IMR-90 (cell line): ENCODE measurements at regions not wholly inside any gene's neighbourhood (a gene's known extent, or its start where the extent isn't known, plus 50 kb on each side); places are given as distances from the start of the nearest gene placed in this dataset.

Experiments
- ATAC-seq: fragments of 200-7000 bp; cut with Tn5 transposase; 2 replicates; pipeline ENCODE4 v1.9.1; 2020; ENCODE audit warnings: low read depth, mild to moderate bottlenecking, moderate library complexity
- BruUV-seq: library from RNA; stranded (reverse); fragments of 400-500 nt; replicated peaks from 2 replicates; lab custom pipeline; 2021; lab: Mats Ljungman, UMichigan
- CTCF ChIA-PET: fragments of 300-600 bp; formaldehyde crosslinking; extraction: SDS; loops from one replicate; lab custom pipeline; 2021; ENCODE audit warnings: antibody characterized with exemption; lab: Yijun Ruan, JAX
- POLR2A ChIA-PET: fragments of 300-600 bp; sonication (Branson Sonifier 250); formaldehyde crosslinking; loops from one replicate; lab custom pipeline; 2022; ENCODE audit warnings: antibody characterized with exemption; ENCODE audit not compliant: unreplicated experiment; lab: Charles Lee
- DNase-seq: peaks from one replicate; pipeline ENCODE4 v3.0.0; 2013
- H2AFZ ChIP-seq: replicated peaks from 2 replicates; pipeline ENCODE3; 2013; ENCODE audit warnings: low read length, mild to moderate bottlenecking; ENCODE audit not compliant: poor library complexity
- H2AK5ac ChIP-seq: 2 replicates; pipeline ENCODE4 v1.6.1; 2013; ENCODE audit warnings: low read depth, low read length, inconsistent platforms
- H2AK9ac ChIP-seq: replicated peaks from 2 replicates; pipeline ENCODE3; 2013; ENCODE audit warnings: mild to moderate bottlenecking, low read depth, low read length, moderate library complexity; ENCODE audit not compliant: poor library complexity
- H2BK120ac ChIP-seq: 2 replicates; pipeline ENCODE4 v1.6.1; 2013; ENCODE audit warnings: low read depth, low read length, inconsistent platforms
- H2BK15ac ChIP-seq: 3 replicates; pipeline ENCODE4 v1.6.1; 2013; ENCODE audit warnings: low read depth, low read length, inconsistent platforms
- H2BK20ac ChIP-seq: 2 replicates; pipeline ENCODE4 v1.6.1; 2013; ENCODE audit warnings: low read depth, mild to moderate bottlenecking, inconsistent platforms, low read length, moderate library complexity
- H2BK5ac ChIP-seq: 2 replicates; pipeline ENCODE4 v1.6.1; 2013; ENCODE audit warnings: mild to moderate bottlenecking, low read depth, low read length, inconsistent platforms; ENCODE audit not compliant: poor library complexity, severe bottlenecking
- H3K14ac ChIP-seq: replicated peaks from 2 replicates; pipeline ENCODE4 v1.6.1; 2013; ENCODE audit warnings: low read depth, low read length, inconsistent platforms
- H3K18ac ChIP-seq: 2 replicates; pipeline ENCODE4 v1.6.1; 2013; ENCODE audit warnings: low read depth, low read length, control low read depth
- H3K23ac ChIP-seq: 2 replicates; pipeline ENCODE4 v1.6.1; 2013; ENCODE audit warnings: low read depth, low read length, inconsistent platforms
- H3K27ac ChIP-seq: 2 replicates; pipeline ENCODE4 v1.5.1; 2013; ENCODE audit warnings: mild to moderate bottlenecking, control low read depth, low read length; ENCODE audit not compliant: insufficient read depth
- H3K27me3 ChIP-seq: 2 replicates; pipeline ENCODE4 v1.6.1; 2013; ENCODE audit warnings: low read length; ENCODE audit not compliant: control insufficient read depth, insufficient read depth
- H3K36me3 ChIP-seq: 2 replicates; pipeline ENCODE4 v1.6.1; 2013; ENCODE audit warnings: low read length, mixed read lengths; ENCODE audit not compliant: control insufficient read depth, insufficient read depth
- H3K4ac ChIP-seq: 2 replicates; pipeline ENCODE4 v1.6.1; 2013; ENCODE audit warnings: low read depth, low read length, inconsistent platforms
- H3K4me1 ChIP-seq: 2 replicates; pipeline ENCODE4 v1.6.1; 2013; ENCODE audit warnings: low read length, mixed read lengths; ENCODE audit not compliant: control insufficient read depth, insufficient read depth
- H3K4me2 ChIP-seq: 2 replicates; pipeline ENCODE4 v1.6.1; 2013; ENCODE audit warnings: low read depth, mild to moderate bottlenecking, control low read depth, low read length, moderate library complexity
- H3K4me3 ChIP-seq: 2 replicates; pipeline ENCODE4 v1.5.1; 2013; ENCODE audit warnings: low read depth, mild to moderate bottlenecking, control low read depth, low read length, moderate library complexity; ENCODE audit not compliant: insufficient read depth
- H3K56ac ChIP-seq: 2 replicates; pipeline ENCODE4 v1.6.1; 2013; ENCODE audit warnings: low read length, inconsistent platforms; ENCODE audit not compliant: insufficient read depth; ENCODE audit errors: extremely low read depth
- H3K79me1 ChIP-seq, 2 experiments: 2 replicates each; pipeline ENCODE4 v1.6.1; 2013; ENCODE audit warnings: low read length in 2 of 2, inconsistent platforms in 1 of 2, low read depth in 1 of 2
- H3K9ac ChIP-seq: 2 replicates; pipeline ENCODE4 v1.6.1; 2013; ENCODE audit warnings: low read depth, low read length, control low read depth
- H3K9me1 ChIP-seq: 2 replicates; pipeline ENCODE4 v1.6.1; 2013; ENCODE audit warnings: low read length, inconsistent platforms; ENCODE audit not compliant: insufficient read depth
- H3K9me3 ChIP-seq: 2 replicates; pipeline ENCODE4 v1.6.1; 2013; ENCODE audit warnings: low read length; ENCODE audit not compliant: control insufficient read depth, insufficient read depth
- H4K20me1 ChIP-seq: 2 replicates; pipeline ENCODE4 v1.6.1; 2013; ENCODE audit warnings: low read length, inconsistent platforms; ENCODE audit not compliant: insufficient read depth
- H4K5ac ChIP-seq: 2 replicates; pipeline ENCODE4 v1.6.1; 2013; ENCODE audit warnings: mild to moderate bottlenecking, low read depth, low read length, control low read depth
- H4K8ac ChIP-seq, 2 experiments: 2 replicates each; pipeline ENCODE4 v1.6.1; 2013; ENCODE audit warnings: low read depth in 2 of 2, low read length in 2 of 2, control low read depth in 1 of 2, inconsistent platforms in 1 of 2
- H4K91ac ChIP-seq: 2 replicates; pipeline ENCODE4 v1.6.1; 2013; ENCODE audit warnings: low read depth, low read length, inconsistent platforms; ENCODE audit not compliant: insufficient read depth
- BHLHE40 ChIP-seq: fragments of 150-350 bp; IDR thresholded peaks from 2 replicates; pipeline ENCODE4 v1.6.1; 2016; ENCODE audit warnings: mild to moderate bottlenecking, low read depth, low read length
- CEBPB ChIP-seq: IDR thresholded peaks from 2 replicates; pipeline ENCODE4 v1.6.1; 2012; ENCODE audit warnings: low read depth, low read length, improper control_type of control experiment
- CHD1 ChIP-seq: IDR thresholded peaks from 2 replicates; pipeline ENCODE4 v1.6.1; 2012; ENCODE audit warnings: low read depth, low read length, improper control_type of control experiment
- ELK1 ChIP-seq: fragments of 150-350 bp; IDR thresholded peaks from 2 replicates; pipeline ENCODE4 v1.6.1; 2016; ENCODE audit warnings: low read depth, mild to moderate bottlenecking, low read length, moderate library complexity, borderline replicate concordance
- MAFK ChIP-seq: IDR thresholded peaks from 2 replicates; pipeline ENCODE4 v1.6.1; 2012; ENCODE audit warnings: low read depth, low read length, improper control_type of control experiment
- MAZ ChIP-seq: IDR thresholded peaks from 2 replicates; pipeline ENCODE4 v1.6.1; 2012; ENCODE audit warnings: low read depth, mild to moderate bottlenecking, low read length, improper control_type of control experiment, moderate library complexity, borderline replicate concordance
- NFE2L2 ChIP-seq: fragments of 150-350 bp; IDR thresholded peaks from 2 replicates; pipeline ENCODE4 v1.6.1; 2016; ENCODE audit warnings: low read depth, mild to moderate bottlenecking, low read length
- POLR2A ChIP-seq: IDR thresholded peaks from 2 replicates; pipeline ENCODE4 v1.6.1; 2012; ENCODE audit warnings: mild to moderate bottlenecking, low read depth, low read length
- SMC3 ChIP-seq: fragments of 150-350 bp; IDR thresholded peaks from 2 replicates; pipeline ENCODE4 v1.6.1; 2016; ENCODE audit warnings: low read depth, mild to moderate bottlenecking, antibody characterized with exemption, low read length, moderate library complexity
- WGBS, 2 experiments: methylation state at CpG; one replicate each; pipeline versions ENCODE4 v1.1.5 to v1.1.7; 2013; ENCODE audit warnings: missing lambda C conversion rate in 2 of 2; ENCODE audit not compliant: insufficient read length in 1 of 2; ENCODE audit errors: extremely low coverage in 2 of 2; 5-methylcytosine and 5-hydroxymethylcytosine counted together
- dilution Hi-C: fragments of 300-500 bp; cut with HindIII; formaldehyde crosslinking; loops from one replicate; pipeline ENCODE4 v1.14.3; 2018; ENCODE audit warnings: low sequenced_read_pairs; ENCODE audit not compliant: unreplicated experiment
- in situ Hi-C: fragments of 300-500 bp; cut with MboI; formaldehyde crosslinking; loops from 3 replicates; pipeline ENCODE4 v1.14.3; 2019; ENCODE audit warnings: low sequenced_read_pairs, inconsistent platforms, mixed read lengths
- intact Hi-C: fragments of 100-400 bp; cut with micrococcal nuclease; formaldehyde crosslinking; loops from 2 replicates; pipeline ENCODE4 v1.10.0; 2022
- TF ChIP-seq, protein P1 (sequence below): conservative IDR thresholded peaks from 2 replicates; pipeline ENCODE4 v1.5.1; 2012; ENCODE audit warnings: mild to moderate bottlenecking, low read depth, low read length, improper control_type of control experiment

GRCh38 chr5:141753971-141754713 lies 72.1 kb upstream of the ARAP3 start:
- ATAC-seq: peak; percentile 46; the same call in 1 of the 2 replicates
- Histone ChIP-seq H3K9me3 (no peaks in the 10 kb centered on the region), H3K27me3 (peaks cover 65% of the 10 kb centered on the region), H3K4me1 (no peaks in the 10 kb centered on the region), H3K36me3 (no peaks in the 10 kb centered on the region), H3K4me3 (no peak overlapping the region), H2AK5ac (no peak overlapping the region), H2BK15ac (no peak overlapping the region), H3K23ac (no peak overlapping the region), H3K18ac (no peak overlapping the region), H4K8ac (no peak overlapping the region), H3K27ac (no peak overlapping the region), H4K20me1 (no peaks in the 10 kb centered on the region), H2BK120ac (no peak overlapping the region), H2BK5ac (no peak overlapping the region), H3K56ac (no peak overlapping the region), H3K4ac (no peak overlapping the region), H2AK9ac (no peak overlapping the region), H4K91ac (no peak overlapping the region), H2BK20ac (no peak overlapping the region), H3K9me1 (no peaks in the 10 kb centered on the region; the same call in 1 of the 2 replicates), H3K4me2 (no peak overlapping the region), H2AFZ (no peak overlapping the region), H4K5ac (no peak overlapping the region), H3K14ac (no peak overlapping the region), H3K79me1 (no peaks in the 10 kb centered on the region), H3K9ac (no peak overlapping the region)
- ChIA-PET POLR2A (no interaction called here), CTCF (interaction anchor here (0.6 kb wide), 1 partner anchor 18 kb away, joined by 3 read pairs; no protein-coding TSS in a partner anchor)
- 8% methylated on average over 2 of the region's 11 CpGs; no CpG with 5 or more reads in 1 of the 2 experiments for WGBS, 2 experiments
- in situ Hi-C loops: no loop called here
- no TSS peak for BruUV-seq
- dilution Hi-C loops: no loop called here
- intact Hi-C loops: no loop called here
- TF ChIP-seq CHD1 (no peak), SMC3 (no peak), MAFK (no peak), CEBPB (no peak), MAZ (no peak), NFE2L2 (no peak), ELK1 (no peak), BHLHE40 (no peak), POLR2A (no peak)
- TF ChIP-seq, protein P1, sequence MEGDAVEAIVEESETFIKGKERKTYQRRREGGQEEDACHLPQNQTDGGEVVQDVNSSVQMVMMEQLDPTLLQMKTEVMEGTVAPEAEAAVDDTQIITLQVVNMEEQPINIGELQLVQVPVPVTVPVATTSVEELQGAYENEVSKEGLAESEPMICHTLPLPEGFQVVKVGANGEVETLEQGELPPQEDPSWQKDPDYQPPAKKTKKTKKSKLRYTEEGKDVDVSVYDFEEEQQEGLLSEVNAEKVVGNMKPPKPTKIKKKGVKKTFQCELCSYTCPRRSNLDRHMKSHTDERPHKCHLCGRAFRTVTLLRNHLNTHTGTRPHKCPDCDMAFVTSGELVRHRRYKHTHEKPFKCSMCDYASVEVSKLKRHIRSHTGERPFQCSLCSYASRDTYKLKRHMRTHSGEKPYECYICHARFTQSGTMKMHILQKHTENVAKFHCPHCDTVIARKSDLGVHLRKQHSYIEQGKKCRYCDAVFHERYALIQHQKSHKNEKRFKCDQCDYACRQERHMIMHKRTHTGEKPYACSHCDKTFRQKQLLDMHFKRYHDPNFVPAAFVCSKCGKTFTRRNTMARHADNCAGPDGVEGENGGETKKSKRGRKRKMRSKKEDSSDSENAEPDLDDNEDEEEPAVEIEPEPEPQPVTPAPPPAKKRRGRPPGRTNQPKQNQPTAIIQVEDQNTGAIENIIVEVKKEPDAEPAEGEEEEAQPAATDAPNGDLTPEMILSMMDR: no peak
- peak; percentile 24 for DNase-seq
